ENCODE measurements at regions not wholly inside any gene's neighbourhood (a gene's known extent, or its start where the extent isn't known, plus 50 kb on each side); places are given as distances from the start of the nearest gene placed in this dataset.

DNA sequence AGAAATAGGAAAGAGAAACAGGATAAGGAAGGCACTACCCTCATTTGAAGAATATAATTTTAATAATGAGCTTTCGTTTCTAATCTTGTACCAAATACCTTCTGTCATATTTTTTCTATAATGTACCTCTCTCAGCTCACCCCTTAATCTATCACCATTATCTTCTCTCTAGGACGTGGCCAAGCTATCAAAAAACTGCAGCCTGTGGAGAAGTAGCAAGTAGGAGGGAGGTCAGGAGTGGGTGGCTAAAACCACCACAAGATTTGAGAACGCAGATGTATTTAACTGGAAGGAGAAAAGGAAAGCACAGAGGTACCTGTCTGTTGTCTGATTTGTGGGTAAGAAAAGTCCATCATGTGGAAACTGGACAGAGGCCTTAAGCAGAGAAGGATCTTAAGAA lies 576.7 kb upstream of the DIPK2B start:
- no peak for DNase-seq

GRCh38 chrX:45775468-45775867 lies 574.8 kb upstream of the DIPK2B start:
- no peak for DNase-seq

GRCh38 chrX:45774961-45775360 lies 574.3 kb upstream of the DIPK2B start:
- peak in 10 of 56 donors; percentile 1 to 30 (median 5) for DNase-seq

GRCh38 chrX:45773572-45773971 lies 572.9 kb upstream of the DIPK2B start:
- DNase-seq = no peak

DNA sequence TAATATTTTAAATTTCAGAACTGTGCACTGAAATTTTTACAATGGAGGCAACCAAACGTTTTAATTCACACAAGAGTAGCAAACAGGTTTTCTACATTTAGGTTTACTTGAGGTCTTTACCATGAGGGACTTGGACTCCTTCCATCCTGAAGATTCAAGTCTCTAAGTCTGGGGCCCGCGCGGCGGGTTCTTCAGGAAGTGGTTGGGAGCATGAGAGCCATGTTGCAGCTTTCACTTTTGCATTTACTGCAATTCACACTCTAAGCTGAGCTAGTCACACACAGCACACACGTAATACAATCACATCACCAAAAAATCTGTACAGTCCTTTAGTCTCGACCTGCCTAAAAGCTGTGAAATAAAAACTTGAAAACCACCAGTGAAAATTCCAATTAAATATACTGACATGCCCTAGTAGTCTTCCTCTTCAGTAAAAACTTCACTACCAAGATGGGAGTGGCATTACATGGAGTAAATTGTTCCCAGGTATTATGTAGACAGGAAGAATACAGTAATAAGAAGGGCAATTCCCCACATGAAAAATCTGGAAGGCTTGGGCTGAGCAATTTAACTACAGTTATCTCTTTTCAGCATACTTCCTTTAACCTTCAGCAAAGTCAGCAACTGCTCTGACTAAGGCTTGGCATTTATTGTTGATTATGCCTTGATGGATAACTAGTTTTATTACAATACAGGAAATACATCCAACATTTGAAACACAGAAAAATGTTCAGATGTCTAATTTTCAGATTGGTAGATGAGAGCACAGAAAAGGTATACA lies 571.1 kb upstream of the DIPK2B start:
- peak in 1 of 56 donors; percentile 1 for DNase-seq

DNA sequence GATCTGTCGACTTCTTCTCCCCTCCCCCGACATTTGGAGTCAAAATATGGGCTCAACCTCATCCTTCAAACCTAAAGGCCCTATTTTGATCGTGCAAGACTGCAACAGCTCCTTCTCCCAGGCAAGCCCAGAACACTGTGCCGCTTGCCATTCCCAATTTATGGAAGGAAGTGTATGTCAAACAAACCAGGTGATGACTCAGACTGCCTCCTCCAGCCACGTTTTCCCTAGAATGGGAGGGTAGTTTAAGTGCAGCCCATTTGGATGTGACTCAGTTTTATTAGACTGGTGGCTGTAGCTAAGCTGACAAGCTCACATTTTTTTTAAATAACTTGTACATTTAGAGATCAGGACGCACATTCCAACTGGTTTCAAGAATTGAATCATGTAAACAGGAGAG lies 570.4 kb upstream of the DIPK2B start:
- DNase-seq = peak in 14 of 56 donors; percentile 1 to 47 (median 16)

DNA sequence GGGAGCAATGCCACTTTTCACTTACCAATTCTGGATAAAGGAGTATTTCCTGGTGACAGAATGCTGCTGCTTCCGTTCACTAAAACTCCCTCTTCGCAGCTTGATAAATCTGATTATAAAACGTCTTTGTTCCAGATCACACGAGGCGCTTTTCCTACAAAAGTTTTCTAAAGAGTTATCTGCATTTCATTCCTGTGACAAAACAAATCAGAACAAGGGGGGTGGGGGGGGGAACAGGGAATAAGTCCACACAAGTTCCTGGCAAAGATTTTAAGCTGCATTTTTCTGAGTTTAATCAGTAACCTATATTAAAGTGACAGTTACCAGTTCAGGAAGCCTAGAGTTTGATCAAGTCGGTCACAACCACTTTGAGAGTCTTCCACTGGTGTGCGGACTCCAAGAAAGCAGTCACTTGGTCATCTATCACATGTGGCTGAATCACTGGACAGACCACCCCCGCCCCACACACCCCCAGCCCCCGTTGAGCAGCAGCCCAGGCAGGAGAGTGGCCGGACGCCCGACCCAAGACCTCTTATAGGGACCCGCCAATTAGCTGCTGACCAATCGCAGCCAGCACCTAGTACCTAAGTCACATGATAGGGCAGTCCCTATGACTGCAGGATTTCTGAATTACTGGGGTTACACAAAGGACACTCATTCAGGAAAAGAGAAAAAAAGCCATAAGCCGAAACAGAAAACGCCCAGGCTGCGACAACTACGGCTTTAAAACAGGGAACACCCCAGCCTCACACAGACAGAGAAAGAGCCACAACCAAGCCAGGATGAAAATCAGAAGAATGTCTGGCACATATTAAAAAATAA lies 569.3 kb upstream of the DIPK2B start:
- peak in 22 of 56 donors; percentile 0 to 40 (median 4) for DNase-seq

DNA sequence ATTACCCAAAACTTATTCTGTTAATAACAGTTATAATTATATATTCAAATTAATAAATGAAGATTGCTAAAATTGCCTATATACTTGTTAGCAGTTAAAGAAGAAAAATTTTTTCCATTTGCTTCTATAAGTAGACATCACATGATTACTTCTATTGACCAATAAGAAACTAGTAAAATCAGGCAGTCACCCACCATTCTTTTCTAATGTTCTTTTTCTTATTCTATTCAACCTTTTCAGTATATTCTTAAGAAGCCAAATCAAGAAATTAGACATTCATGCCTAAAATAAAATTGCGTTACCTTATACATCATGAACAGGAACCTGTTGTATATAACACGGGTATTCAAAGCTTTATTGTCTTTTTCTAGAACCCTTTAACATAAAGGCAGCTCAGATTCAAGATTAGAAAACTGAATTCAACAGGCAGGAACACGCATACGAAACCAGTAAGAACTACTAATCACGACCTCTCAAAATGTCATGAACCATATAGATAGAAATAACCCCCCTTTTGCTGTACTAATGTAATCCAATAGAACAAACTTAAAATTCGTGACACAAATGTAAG lies 568.1 kb upstream of the DIPK2B start:
- DNase-seq = no peak

DNA sequence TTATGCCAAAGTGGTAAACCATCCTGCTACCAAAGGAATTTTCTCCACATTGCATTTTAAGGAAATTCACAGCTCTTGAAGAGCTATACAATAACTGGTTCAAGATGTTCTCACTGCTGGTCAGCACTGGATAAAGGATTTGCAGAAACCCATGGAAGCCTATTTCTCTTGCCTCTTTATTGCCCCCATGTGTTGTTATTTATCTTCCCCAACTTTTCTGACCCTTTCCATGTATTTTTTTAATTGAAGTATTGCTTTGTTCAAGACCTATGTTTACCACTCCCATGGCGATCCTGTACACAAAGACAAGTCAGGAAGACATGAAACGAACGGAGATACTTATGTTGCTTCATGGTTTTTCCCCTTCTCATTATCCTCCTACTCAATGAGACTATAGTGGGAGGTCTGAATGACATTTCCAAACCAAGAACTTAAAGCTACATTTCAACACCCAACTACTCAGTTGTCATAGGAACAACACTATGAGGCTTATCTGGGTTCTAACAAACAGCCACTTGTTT lies 566.4 kb upstream of the DIPK2B start:
- DNase-seq = no peak

DNA sequence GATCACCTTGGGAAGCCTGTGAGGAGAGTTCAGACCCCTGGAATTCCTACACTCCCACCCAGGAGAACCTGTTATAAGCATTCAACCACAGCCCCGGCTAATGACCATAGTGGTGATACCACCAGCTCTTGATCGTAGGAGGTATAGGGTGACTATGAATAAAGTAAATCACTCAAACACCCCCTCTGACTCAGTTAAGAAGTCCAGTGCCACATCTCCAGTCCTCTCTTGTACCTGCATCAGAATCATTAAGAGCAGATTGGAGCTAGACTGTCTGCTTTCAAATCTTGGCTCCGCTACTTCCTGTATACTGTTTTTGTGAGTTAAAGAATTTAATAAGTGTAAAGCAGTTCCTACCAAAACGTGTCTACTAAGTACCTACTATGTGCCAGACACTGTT lies 565.1 kb upstream of the DIPK2B start:
- no peak for DNase-seq

GRCh38 chrX:45765281-45765680 lies 564.6 kb upstream of the DIPK2B start:
- no peak for DNase-seq

- no peak for DNase-seq
These were observed 562.3 kb upstream of the DIPK2B start for GRCh38 chrX:45762699-45763647.

- no peak for DNase-seq
These were observed 561.2 kb upstream of the DIPK2B start for GRCh38 chrX:45761920-45762319.

GRCh38 chrX:45760187-45760742 lies 559.6 kb upstream of the DIPK2B start:
- no peak for DNase-seq

DNA sequence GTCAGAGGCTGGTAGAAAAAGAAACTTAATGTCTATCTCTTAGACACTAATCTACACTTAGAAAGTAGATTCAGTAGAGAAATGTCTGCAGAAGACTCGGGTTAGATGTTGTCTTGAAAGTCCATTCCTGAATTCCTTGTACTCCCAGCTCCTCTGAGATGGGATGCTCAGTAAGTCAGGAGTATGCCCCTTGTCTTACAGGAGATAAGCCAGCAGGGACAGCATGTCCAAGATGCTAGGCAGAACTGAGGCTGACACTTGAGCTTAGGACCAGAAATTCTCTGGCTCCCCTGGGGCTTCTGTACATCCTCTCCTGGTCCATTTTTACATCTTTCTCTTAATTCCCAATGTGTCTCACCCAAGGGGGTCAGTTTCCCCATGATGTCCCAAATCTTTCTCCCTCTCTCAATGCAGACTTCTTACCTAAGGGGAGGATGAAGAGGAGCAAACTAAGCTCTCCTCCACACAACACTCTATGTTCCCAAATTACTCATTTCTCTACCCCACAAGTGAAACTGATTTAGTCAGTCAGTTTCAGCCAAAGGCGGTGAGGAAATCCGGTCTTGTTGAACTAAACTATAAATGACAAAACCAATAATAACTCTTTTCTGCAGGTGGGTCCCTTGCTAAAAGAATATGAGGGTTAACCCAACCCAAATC lies 558.2 kb upstream of the DIPK2B start:
- no peak for DNase-seq

DNA sequence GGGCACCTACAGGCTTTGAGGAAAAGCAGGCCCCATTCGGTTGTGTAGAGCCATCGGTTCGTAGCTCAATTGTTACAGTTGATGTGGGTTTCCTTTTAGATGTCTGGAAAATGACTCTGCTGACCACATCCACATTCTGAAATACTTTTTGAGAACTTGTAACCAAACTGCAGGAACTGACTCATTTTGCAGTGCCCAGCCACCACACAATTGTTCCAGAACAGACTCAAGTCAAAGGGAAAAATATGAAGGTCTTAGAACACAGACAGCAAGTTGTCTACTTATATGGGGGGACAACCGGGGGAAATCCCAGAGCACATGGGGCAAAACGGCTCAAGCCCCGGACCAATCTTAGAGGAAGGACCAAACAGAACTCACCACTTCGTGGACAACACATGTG lies 557.6 kb upstream of the DIPK2B start:
- no peak for DNase-seq

DNA sequence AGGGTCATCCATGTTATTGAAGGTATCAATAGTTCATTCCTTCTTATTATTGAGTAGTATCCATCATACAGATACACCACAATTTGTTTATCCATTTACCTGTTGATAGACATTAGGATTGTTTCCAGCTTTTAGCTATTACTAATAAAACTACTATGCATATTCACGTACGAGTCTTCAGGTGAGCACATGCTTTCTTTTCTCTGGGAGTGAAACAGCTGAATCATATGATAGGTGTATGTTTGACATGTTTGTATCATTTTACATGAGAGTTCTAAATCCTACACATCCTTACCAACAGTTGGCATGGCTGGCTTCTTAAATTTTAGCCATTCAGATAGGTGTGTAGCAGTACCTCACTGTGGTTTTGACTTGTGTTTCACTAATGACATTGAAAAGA lies 556.6 kb upstream of the DIPK2B start:
- DNase-seq = no peak

DNA sequence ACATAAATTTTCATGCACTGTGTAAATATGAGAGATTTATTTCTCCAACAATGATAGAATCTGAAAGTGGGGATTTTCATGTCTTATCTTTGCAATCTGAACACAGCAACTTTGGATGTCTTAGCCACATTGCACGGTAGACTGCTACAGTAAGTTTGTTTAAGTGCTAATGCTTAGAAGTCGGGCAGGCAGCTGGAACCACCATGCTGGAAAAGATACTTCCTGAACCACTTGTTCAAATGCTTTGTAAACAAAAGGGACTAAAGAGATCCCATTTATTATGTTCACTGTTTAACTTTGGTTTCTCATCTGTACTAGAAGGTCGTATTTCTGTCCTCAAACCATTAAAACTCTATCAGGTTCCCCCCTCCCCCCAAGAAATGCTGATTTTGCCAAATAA lies 555.9 kb upstream of the DIPK2B start:
- no peak for DNase-seq

DNA sequence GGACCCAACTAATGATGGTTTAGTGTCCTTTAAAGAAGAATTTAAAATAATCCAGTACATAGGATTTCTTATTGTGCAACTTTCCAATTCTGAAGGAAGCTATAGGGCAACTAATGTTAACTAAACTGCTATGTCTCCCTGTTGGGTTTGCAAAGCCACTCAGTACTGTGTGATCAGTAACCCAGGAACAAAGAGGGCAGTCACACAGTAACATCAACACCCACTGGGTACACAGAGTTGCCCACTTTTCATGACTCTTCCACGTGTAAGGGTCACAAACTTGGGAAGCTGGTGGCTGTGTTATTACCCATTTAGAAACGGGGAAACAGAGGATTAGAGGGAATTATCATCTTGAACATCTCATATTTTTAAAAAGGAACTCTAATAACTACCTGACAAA lies 555.0 kb upstream of the DIPK2B start:
- no peak for DNase-seq

DNA sequence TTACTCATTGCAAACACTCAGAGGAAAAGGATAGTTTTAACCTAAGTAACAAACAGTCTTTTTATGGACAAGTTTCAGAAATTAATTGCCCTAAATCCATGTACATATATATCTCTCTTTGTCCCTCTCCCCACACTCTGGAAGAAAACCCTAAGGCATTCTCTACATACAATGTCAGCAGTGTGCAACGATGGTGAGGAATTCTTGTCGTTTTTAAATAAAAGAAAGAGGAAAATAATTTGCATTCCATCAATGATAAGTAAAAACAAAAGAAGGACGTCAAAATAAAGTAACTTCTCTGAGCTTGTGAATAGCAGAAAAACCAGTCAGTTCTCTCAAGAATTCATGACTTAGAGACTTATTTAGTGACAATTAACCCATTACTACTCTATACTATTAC lies 550.5 kb upstream of the DIPK2B start:
- DNase-seq = no peak
